CMK (cell line): ENCODE measurements at regions not wholly inside any gene's neighbourhood (a gene's known extent, or its start where the extent isn't known, plus 50 kb on each side); places are given as distances from the start of the nearest gene placed in this dataset.

Source experiments
- DNase-seq: peaks from one replicate; pipeline ENCODE4 v3.0.0-alpha.2; 2010; ENCODE audit warnings: low read depth

DNA sequence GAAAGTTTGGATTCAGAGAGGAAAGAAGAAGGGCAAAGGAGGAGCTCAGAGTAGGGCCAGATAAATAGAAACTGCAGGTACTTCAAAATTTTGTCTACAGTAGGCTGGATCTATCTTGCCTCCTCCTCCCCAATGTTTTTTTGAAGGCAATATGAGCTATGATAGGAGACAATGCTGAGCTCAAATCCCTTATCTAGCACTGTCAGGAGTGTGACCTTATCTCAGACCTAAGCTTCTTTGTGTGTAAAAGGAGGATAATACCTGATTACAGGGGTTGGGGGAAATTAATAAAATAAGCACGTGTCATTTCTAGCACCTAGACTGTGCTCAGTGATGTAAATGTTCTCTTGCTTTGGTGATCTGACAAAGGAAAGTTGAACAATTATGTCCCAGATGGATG is 137.8 kb upstream of the CD180 start:
- DNase-seq = no peak

DNA sequence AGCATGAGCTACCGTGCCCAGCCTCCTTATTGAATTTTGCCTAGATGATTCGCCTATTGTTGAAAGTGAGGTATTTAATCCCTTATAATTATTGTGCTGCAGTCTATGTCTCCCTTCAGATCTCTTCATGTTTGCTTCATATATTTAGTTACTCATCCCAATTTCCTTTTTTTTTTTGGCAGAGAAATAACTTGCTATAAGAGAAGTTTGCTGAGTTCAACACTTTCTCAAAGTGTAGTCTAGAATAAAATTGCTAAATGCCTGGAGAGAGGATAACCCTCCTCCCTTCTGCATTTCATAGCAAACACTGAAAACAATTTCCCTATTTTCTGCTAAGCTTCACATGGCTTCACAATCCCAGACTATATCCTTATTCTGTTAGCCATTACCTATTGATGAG is 136.6 kb upstream of the CD180 start:
- DNase-seq = no peak

DNA sequence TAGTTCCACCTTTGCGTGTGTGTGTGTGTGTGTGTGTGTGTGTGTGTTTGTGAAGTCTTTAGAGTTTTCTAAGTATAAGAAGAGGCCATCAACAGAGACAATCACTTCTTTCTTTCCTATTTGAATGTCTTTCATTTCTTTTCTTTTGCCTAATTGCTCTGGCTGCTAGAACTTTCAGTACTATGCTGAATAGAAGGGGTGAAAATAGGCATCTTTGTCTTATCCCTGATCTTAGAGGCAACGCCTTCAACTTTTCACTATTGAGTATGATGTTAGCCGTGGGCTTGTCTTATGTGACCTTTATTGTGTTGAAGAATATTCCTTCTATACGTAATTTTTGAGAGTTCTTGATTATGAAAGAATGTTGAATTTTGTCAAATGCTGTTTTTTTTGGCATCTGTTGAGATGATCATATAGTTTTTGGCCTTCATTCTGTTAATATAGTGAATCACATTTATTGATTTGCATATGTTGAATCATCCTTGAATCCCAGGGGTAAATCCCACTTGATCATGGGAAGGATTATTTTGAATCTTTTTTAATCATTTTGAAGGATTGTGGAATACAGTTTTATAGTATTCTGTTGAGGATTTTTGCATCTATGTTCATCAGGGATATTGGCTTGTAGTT is 134.8 kb upstream of the CD180 start:
- no peak for DNase-seq

DNA sequence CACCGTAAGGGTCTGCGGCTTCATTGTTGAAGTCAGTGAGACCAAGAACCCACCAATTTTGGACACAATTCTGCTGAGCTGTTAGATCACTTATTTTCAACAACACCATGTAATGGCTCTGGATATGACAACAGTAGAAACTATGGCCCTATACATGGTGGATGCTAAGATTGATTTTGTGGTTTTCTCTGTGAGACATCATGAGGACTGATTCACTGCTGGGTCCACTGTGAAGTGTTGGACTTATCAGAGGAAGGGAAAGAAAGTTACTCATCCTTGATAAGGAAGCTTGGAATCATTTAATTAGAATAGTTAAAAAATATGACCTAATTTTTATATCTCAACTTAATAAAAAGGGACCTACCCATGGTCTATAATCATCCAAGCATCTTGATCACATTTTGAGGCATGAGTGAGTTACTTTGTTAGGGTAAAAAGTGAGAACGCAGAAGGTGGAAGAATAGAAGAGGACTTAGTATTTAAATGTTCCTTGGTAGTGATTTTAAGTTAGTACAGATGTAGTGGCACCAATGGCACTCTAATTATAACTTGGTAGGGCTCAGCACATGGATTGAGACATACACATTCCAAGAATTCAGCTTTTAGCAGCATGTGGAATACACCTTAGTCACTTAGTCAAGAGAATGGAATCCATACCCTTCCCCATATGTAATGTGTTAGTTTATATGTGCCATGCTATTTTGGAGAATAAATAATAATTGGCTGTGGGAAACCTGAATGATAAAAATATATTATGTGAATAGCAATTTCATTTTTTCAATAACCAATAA is 123.5 kb upstream of the CD180 start:
- DNase-seq = no peak

DNA sequence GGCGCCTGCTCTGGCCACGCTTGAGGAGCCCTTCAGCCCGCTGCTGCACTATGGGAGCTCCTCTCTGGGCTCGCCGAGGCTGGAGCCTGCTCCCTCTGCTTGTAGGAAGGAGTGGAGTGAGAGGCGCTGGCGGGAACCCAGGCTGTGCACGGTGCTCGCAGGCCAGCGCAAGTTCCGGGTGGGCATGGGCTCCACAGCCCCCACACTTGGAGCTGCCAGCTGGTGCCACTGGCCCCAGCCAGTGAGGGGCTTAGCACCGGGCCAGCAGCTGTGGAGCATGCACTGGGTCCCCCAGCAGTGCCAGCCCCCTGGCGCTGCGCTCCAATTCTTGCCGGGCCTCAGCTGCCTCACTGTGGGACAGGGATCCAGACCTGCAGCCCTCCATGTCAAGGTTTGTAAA is 122.1 kb upstream of the CD180 start:
- DNase-seq = no peak

DNA sequence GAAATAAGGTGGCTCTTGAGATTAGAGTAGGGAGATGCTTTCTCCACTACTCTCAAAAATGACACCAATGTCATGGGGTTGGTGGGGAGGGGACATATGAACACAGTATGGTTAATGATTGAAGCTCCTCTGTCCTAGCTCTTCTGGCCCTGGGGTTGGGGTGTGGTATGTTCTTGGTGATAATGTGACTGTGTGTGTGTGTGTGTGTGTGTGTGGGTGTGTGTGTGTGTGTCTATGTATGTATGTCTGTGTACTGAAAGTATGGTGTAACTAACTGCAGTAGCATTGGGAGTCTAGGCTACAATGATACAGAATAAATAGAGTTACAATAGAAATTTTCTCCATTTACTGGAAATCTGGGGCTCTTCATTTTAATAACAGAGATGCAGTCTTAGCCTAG is 121.0 kb upstream of the CD180 start:
- no peak for DNase-seq

DNA sequence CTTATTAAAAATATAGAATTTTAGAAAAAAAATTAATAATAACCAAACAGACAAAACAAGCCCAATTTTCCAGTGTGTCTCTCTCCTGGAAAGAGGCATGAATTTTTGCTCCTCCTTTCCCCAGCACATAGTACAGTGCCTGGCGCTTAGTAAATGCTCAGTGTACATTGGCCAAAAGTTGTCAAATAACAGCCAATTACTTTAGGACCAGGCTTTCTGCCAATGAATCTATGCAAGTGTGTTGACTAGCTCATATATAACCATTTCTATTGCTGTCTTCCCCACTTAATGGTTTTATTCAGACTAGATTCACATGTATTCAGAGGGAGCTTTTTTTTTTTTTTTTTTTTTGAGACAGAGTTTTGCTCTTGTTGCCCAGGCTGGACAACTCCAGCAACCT is 120.1 kb upstream of the CD180 start:
- DNase-seq = no peak

DNA sequence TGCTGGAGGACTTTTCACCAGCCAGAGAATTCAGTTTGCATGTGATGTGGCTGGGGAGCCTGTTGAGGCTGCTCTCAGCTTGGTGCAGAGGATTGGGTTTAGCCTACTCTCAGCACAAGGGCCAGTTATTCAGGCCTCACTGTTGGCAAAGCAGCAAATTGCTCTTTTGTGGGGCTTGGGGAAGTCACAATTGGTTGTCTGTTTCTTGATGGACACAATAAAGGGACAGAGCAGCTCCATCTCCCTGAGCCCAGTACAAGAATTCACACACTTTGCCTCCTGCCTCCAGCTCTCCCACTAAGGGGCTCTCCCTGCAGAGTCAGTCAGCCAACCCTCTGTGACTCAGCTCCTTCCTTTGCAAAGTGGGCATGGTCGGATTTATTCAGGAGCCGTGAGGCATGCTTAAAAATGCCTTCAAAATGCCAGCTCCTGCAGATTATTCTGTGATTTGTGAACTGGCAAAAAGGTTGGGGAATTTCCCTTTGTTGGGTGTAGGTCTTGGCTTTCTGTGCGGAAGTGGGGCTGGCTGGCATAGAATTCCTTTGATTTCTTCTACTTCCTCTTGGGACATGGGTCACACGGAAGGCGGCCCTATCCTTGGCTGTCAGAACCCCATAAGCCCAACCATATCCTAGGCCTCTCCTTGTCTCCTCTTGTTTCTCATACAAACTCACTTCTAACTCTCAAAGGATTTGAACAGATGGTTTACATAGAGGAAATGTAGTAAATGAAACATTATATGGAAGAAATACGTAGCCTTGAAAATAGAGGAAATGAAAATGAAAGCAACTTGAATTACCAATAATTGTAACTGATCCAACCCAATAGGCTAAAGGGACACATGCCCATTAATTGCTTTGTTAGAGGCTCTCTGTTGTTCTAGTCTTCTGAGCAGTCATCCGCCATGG is 118.7 kb upstream of the CD180 start:
- no peak for DNase-seq

DNA sequence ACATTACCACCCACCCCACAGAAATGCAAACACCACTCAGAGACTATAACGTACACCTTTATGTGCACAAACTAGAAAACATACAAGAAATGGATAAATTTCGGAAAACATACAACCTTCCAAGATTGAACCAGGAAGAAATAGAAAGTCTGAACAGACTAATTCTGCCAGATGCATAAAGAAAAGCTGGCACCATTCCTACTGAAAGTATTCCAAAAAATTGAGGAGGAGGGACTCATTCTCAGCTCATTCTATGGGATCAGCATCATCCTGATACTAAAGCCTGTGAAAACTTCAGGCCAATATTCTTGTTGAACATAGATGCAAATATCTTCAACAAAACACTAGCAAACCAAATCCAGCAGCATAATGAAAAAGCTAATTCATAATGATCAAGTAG is 115.1 kb upstream of the CD180 start:
- DNase-seq = no peak

DNA sequence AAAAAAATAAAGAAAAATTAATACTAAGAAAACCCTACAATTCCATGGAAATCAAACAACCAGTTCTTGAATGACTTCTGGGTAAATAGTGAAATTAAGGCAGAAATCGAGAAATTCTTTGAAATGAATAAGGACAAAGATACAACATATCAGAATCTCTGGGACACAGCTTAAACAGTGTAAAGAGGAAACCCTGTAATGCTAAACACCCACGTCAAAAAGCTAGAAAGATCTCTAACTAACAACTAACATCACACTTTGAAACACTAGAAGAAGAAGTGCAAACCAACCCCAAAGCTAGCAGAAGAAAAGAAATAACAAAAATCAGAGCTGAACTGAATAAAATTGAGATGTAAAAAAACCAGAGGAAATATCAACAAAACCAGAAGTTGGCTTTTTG is 114.6 kb upstream of the CD180 start:
- DNase-seq = no peak

DNA sequence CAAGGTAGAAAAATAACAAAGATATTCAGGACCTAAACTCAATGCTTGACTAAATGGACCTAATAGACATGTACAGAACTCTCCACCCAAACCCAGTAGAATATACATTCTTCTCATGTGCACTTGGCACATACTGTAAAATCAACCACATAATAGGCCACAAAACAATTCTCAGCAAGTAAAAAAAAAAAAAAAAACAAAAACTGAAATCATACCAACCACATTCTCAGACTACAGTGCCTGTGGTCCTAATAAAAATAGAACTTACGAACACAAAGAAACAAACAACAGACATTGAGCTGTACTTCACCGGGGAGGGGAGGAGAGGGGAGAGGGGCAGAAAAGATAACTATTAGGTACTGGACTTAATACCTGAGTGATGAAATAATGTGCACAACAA is 114.1 kb upstream of the CD180 start:
- DNase-seq = no peak

DNA sequence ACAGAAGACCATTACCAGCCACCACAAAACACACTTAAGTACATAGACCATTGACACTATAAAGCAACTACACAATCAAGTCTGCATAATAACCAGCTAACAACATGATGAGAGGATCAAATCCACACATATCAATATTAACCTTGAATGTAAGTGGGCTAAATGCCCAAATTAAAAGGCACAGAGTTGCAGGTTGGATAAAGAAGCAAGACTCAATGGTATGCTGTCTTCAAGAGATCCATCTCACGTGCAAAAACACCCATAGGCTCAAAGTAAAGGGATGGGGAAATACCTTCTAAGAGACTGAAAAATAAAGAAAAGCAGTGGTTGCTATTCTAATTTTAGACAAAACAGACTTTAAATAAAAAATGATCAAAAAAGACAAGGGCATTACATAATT is 113.6 kb upstream of the CD180 start:
- DNase-seq = no peak

DNA sequence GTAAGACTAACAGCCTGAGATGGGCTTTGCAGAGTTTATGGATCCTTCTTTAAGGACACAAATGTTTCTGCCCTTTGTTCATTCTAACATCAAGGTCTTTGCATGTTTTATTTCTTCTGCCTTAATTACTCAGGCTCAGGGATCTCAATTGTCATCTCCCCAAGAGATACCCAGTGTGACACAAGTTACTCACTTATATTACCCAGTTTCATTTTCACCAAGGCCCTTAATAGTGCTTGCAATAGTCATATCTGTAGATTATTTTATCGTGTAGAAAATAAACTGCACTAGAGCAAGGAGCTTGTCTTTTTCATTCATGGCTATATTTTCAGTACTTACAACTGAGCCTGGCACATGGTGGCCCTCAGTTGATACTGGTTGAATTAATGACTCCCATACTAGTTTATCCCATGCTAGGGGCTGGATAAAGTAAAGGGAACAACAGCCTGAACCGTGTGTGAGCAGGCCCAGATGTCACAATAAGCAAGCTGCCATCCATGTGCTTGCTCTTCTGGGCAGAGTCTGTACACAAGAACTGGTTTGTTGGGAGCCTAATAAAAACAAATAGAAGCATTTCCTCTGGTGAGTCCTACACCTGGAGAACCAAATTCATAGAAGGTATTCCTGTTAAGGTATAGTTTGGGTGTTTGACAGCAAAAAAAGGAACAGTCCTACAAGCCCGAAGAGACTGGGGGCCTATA is 112.5 kb upstream of the CD180 start:
- DNase-seq = no peak

DNA sequence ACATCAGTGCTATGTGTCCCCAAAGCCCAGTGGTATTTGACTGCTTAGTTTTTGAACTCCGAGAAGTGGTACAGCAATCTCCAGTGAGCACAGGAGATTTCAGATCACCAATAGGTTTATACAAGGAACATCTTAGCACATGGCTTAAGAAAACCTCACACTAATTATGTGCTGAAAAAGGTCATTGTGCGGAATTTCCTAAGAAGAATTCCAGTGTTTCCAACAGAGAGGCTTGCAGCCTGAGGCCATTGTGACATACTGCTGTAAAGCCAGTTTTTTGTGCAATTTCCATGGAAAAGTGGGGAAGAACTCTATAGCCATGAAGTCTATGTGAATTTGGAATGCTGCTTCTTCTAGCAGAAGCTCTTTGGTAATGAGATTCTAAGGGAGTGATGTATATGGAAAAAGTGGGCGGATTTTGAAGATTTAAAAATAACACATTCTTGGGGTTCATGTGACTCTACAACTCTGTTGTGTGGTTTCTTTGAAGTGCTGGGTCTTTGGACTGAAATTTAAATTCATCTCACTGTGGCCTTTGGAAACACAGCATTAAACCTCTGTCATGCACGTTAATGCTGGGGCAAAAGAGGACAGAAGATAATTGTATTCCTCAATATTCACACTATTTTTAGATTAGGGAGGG is 110.5 kb upstream of the CD180 start:
- DNase-seq = no peak

DNA sequence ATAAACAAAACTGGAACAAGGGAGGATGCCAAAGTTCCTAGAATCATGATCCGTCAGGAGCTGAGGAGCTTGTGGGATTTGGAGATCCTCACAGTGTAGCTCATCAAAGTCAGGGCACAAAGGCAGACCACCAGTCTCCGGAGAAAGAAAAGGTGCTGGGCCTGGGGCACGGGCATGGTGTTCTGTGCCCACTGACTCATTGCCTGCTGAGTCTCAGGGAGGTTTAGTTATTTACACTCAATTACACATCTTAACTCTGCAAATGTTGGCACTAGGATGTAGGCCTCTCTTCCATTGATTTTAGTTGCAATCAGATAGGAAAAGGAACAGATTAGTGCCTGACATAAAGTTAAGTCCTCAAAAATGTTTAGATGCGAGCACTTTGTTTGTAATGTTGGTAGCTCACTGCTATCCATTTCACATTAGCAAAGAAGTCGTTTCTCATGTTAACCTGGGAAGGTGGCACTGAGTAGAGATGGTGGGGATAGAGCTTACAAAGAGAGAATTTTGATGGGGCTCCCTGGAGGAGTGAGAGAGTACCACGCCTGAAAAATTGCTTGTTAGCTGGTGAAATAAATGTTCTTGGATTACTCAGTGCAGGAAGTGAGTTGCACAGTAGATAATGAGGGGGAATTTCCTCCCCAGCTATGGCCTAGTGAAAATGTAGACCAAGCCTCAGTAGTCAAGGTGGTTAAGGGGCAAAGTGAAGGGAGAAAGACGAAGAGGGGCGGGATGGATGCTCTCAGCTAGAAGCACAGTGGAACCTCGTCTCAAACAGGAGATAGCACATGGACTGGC is 109.5 kb upstream of the CD180 start:
- no peak for DNase-seq

DNA sequence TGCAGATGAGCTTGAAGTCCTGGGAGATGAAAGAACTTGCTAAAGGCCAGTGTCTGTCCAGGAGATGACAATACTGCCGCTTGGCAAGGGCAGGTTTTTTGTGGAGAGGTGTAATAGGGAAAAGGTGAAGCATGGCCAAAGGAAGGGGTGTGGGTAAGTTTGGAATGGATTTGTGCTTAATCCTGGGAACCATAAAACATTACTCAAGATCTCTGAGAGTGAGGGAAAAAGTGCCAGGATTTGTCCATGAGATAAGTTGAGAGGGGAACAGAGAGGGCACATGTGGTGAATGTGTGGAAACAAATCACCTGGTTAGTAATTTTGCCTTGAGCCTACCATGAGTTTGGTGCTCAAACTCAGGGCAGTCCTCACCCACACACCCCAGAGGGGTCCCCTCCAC is 108.8 kb upstream of the CD180 start:
- no peak for DNase-seq

DNA sequence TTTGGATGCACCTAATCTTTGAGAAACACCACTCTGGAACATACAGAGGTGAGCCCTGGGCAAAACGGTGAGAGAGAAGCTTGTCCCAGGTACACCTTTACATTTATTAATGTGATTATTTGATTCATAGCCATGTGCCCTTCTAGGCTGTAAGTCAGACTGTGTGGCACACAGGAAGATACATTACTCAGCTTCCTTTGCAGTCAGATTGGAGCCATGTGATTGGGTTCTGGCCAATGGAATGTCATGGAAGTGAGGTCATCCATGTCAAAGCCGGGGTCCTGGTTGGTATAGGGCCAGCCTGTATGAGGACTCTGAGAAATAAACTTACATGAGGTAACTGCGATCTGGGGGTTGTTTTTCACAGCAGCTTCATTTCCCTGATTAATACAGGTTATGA is 106.8 kb upstream of the CD180 start:
- DNase-seq = no peak

DNA sequence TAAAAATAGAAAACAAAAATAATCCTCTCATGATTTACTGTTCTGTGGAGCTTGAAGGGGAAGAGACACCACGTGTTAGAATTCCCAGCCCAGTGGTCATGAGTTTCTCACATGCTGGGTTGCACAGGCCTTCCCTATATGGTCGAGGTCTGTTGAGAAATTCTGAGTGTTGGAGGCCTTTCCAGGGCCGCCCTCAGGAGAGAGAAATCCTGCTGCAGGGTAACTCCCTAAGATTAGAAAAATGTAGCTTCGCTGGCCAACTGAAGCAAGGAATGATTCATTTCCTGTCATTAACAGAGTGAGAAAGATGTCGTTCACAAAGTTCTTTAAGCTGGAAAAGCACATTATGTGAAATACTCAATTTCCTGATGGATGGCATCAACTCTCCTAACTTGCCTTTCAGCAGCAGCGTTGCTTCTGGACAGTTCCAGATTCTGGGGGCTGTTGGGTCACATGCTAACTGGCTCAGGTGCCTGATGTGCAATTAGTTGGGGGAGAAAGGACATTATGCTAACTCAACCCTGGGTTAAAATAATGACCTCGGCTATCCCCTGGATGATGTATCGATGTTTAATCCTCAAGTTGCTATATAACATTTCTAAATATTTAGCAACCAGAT is 104.8 kb upstream of the CD180 start:
- DNase-seq = no peak

DNA sequence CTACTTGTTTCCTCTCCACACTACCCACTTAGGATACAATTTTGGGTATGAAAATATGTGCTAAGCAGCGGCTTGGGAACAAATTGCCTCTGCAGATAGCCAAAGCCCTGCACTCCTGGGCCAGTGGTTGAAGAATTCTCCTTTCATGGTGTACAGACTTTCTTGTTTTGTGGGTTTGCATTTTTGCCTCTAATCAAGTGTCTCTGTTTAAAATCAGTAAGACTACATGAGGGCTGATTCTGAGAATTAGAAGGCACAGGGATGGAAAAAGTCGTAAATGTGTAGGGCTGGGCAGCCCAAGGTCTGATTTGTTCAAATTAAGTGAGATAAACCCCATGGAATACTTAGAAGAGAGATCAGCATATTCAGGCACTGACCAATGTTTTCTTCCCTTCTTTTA is 103.7 kb upstream of the CD180 start:
- DNase-seq = no peak

DNA sequence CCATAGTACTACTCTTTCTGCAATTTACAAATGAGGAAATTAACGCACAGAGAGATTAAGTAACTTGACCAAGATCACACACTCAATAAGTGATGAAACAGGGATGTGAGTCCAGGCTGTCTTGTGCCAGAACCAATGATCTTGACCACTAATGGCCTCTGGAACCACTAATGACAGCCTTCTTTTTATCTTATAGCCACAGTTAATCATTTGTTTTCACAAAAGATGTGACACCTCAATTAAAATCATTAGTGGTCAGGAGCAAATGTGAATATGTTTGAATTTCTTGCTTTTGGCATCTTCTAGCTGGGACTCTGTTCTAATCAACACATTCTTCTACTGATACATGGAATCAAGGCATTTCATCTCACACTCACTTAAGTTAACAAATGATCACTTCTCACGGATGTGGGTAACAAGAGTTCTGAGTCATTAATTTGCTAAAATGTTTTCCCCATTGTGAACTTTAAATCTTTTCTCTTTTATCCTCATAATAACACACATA is 102.7 kb upstream of the CD180 start:
- no peak for DNase-seq
